Loucy (cell line): ENCODE measurements at regions not wholly inside any gene's neighbourhood (a gene's known extent, or its start where the extent isn't known, plus 50 kb on each side); places are given as distances from the start of the nearest gene placed in this dataset.

ENCODE experiments used
- H2AFZ ChIP-seq: fragments of 200-600 bp; sonication (generic); 2 replicates; pipeline ENCODE4 v1.6.0; 2016; ENCODE audit warnings: antibody characterized with exemption, mild to moderate bottlenecking, low read length, moderate library complexity
- H3F3A ChIP-seq: fragments of 200-600 bp; 2 replicates; pipeline ENCODE4 v1.6.0; 2016; ENCODE audit warnings: antibody characterized with exemption, low read depth, mild to moderate bottlenecking
- H3K27me3 ChIP-seq: fragments of 200-600 bp; sonication (generic); 2 replicates; pipeline ENCODE4 v1.6.1; 2014; ENCODE audit warnings: low read length, mild to moderate bottlenecking; ENCODE audit not compliant: insufficient read depth, poor library complexity, severe bottlenecking
- H3K36me3 ChIP-seq: fragments of 200-600 bp; sonication (generic); 2 replicates; pipeline ENCODE4 v1.6.1; 2016; ENCODE audit warnings: low read length; ENCODE audit not compliant: insufficient read depth
- H3K4me1 ChIP-seq: fragments of 200-600 bp; sonication (generic); 2 replicates; pipeline ENCODE4 v1.5.1; 2014; ENCODE audit warnings: low read length, mild to moderate bottlenecking; ENCODE audit not compliant: insufficient read depth, poor library complexity, severe bottlenecking
- H3K4me2 ChIP-seq: fragments of 200-600 bp; sonication (generic); 2 replicates; pipeline ENCODE4 v1.6.0; 2014; ENCODE audit warnings: antibody characterized with exemption, low read length, low read depth, mild to moderate bottlenecking; ENCODE audit not compliant: poor library complexity, severe bottlenecking
- H3K4me3 ChIP-seq: fragments of 200-600 bp; sonication (generic); 2 replicates; pipeline ENCODE4 v1.5.1; 2014; ENCODE audit warnings: low read length, mild to moderate bottlenecking, mixed read lengths; ENCODE audit not compliant: poor library complexity, severe bottlenecking
- H3K79me2 ChIP-seq: fragments of 200-600 bp; sonication (generic); 2 replicates; pipeline ENCODE4 v1.6.1; 2014; ENCODE audit warnings: low read length; ENCODE audit not compliant: insufficient read depth
- H3K9ac ChIP-seq: fragments of 200-600 bp; sonication (generic); 2 replicates; pipeline ENCODE4 v1.6.0; 2014; ENCODE audit warnings: mild to moderate bottlenecking, low read depth, low read length, moderate library complexity; ENCODE audit not compliant: poor library complexity, severe bottlenecking
- H3K9me2 ChIP-seq: fragments of 200-600 bp; sonication (generic); replicated peaks from 2 replicates; pipeline ENCODE4 v1.6.1; 2016; ENCODE audit warnings: low read depth, low read length, mixed read lengths
- H3K9me3 ChIP-seq: fragments of 200-600 bp; sonication (generic); 2 replicates; pipeline ENCODE4 v1.6.1; 2014; ENCODE audit warnings: mild to moderate bottlenecking, antibody characterized with exemption, low read length, low read depth; ENCODE audit not compliant: insufficient read depth
- H4K20me1 ChIP-seq: fragments of 200-600 bp; sonication (generic); 2 replicates; pipeline ENCODE4 v1.6.0; 2014; ENCODE audit warnings: antibody characterized with exemption, low read length, mild to moderate bottlenecking; ENCODE audit not compliant: insufficient read depth, poor library complexity, severe bottlenecking
- CTCF ChIP-seq: fragments of 200-600 bp; sonication (generic); conservative IDR thresholded peaks from 2 replicates; pipeline ENCODE4 v1.5.1; 2014; ENCODE audit warnings: mild to moderate bottlenecking, antibody characterized with exemption, low read length
- EZH2phosphoT487 ChIP-seq: fragments of 200-600 bp; IDR thresholded peaks from 2 replicates; pipeline ENCODE4 v1.6.1; 2018; ENCODE audit warnings: antibody characterized with exemption, mild to moderate bottlenecking, moderate library complexity, borderline replicate concordance

GRCh38 chr6:170165085-170165470, 125.8 kb downstream of the DLL1 start:
- Histone ChIP-seq H3K9me3 (peaks cover 25% of the 10 kb centered on the region; the same call in 1 of the 2 replicates), H3K4me1 (no peaks in the 10 kb centered on the region), H3K4me2 (no peak overlapping the region), H3F3A (no peaks in the 10 kb centered on the region), H3K36me3 (no peaks in the 10 kb centered on the region), H3K9me2 (no peaks in the 10 kb centered on the region), H2AFZ (no peak overlapping the region), H3K27me3 (no peaks in the 10 kb centered on the region), H4K20me1 (no peaks in the 10 kb centered on the region), H3K4me3 (no peak overlapping the region), H3K79me2 (no peaks in the 10 kb centered on the region), H3K9ac (no peak overlapping the region)
- TF ChIP-seq EZH2phosphoT487 (no peak), CTCF (no peak)

GRCh38 chr6:170164271-170164900, 126.5 kb downstream of the DLL1 start:
- Histone ChIP-seq H3K9me3 (peaks cover 25% of the 10 kb centered on the region; the same call in 1 of the 2 replicates), H3K9me2 (no peaks in the 10 kb centered on the region)

GRCh38 chr6:170163405-170164170, 127.3 kb downstream of the DLL1 start:
- H3K4me3 ChIP-seq: no peak overlapping the region
- no peaks in the 10 kb centered on the region for H3K36me3 ChIP-seq
- no peak overlapping the region for H2AFZ ChIP-seq
- H3K9me3 ChIP-seq: peaks cover 25% of the 10 kb centered on the region; the same call in 1 of the 2 replicates
- TF ChIP-seq EZH2phosphoT487: no peak
- TF ChIP-seq CTCF: no peak
- H4K20me1 ChIP-seq: no peaks in the 10 kb centered on the region
- no peak overlapping the region for H3K9ac ChIP-seq
- H3K4me1 ChIP-seq: no peaks in the 10 kb centered on the region
- H3K79me2 ChIP-seq: no peaks in the 10 kb centered on the region
- no peaks in the 10 kb centered on the region for H3F3A ChIP-seq
- H3K9me2 ChIP-seq: no peaks in the 10 kb centered on the region
- no peaks in the 10 kb centered on the region for H3K27me3 ChIP-seq
- no peak overlapping the region for H3K4me2 ChIP-seq

More at GRCh38 chr6:170164271-170164900, 126.5 kb downstream of the DLL1 start:
- no peak for TF ChIP-seq EZH2phosphoT487
- TF ChIP-seq CTCF: no peak
- no peak overlapping the region for H3K4me3 ChIP-seq
- no peaks in the 10 kb centered on the region for H3K79me2 ChIP-seq
- no peaks in the 10 kb centered on the region for H3K4me1 ChIP-seq
- no peaks in the 10 kb centered on the region for H4K20me1 ChIP-seq
- H3K27me3 ChIP-seq: no peaks in the 10 kb centered on the region
- H3K9ac ChIP-seq: no peak overlapping the region
- no peaks in the 10 kb centered on the region for H3K36me3 ChIP-seq
- H3K4me2 ChIP-seq: no peak overlapping the region
- no peak overlapping the region for H2AFZ ChIP-seq
- H3F3A ChIP-seq: no peaks in the 10 kb centered on the region
